PC-9 (cell line): ENCODE measurements at regions not wholly inside any gene's neighbourhood (a gene's known extent, or its start where the extent isn't known, plus 50 kb on each side); places are given as distances from the start of the nearest gene placed in this dataset.

Source experiments
- BruUV-seq: library from RNA; stranded (reverse); fragments of 400-500 nt; replicated peaks from 2 replicates; lab custom pipeline; 2021; lab: Mats Ljungman, UMichigan
- CTCF ChIA-PET: fragments of 300-600 bp; sonication (Branson Sonifier 250); formaldehyde crosslinking; loops from one replicate; lab custom pipeline; 2022; ENCODE audit warnings: antibody characterized with exemption; lab: Charles Lee
- POLR2A ChIA-PET: fragments of 300-600 bp; sonication (Branson Sonifier 250); formaldehyde crosslinking; loops from one replicate; lab custom pipeline; 2022; ENCODE audit warnings: antibody characterized with exemption; ENCODE audit not compliant: unreplicated experiment; lab: Charles Lee
- DNase-seq, 2 experiments: peaks; one replicate each; pipeline versions ENCODE4 v3.0.0 to v3.0.0-alpha.2; 2015 to 2022; ENCODE audit warnings: mixed read lengths in 1 of 2
- H2AFZ ChIP-seq: fragments of 200-600 bp; sonication (generic); 2 replicates; pipeline ENCODE4 v1.8.1; 2017; ENCODE audit warnings: antibody characterized with exemption
- H3F3A ChIP-seq: fragments of 200-600 bp; sonication (generic); 2 replicates; pipeline ENCODE4 v1.8.1; 2017; ENCODE audit warnings: antibody characterized with exemption, mild to moderate bottlenecking, low read depth; ENCODE audit not compliant: insufficient read depth
- H3K27ac ChIP-seq: fragments of 200-600 bp; sonication (generic); 2 replicates; pipeline ENCODE4 v1.6.1; 2016; ENCODE audit warnings: mixed run types
- H3K27me3 ChIP-seq: fragments of 200-600 bp; sonication (generic); 2 replicates; pipeline ENCODE4 v1.6.1; 2016; ENCODE audit warnings: low read depth, mixed run types; ENCODE audit not compliant: insufficient read depth
- H3K36me3 ChIP-seq: fragments of 200-600 bp; sonication (generic); 2 replicates; pipeline ENCODE4 v1.6.1; 2016; ENCODE audit warnings: low read depth, mixed run types
- H3K4me1 ChIP-seq: fragments of 200-600 bp; sonication (generic); replicated peaks from 2 replicates; pipeline ENCODE4 v1.6.1; 2016; ENCODE audit warnings: mixed run types; ENCODE audit not compliant: insufficient read depth
- H3K4me2 ChIP-seq: fragments of 200-600 bp; sonication (generic); 2 replicates; pipeline ENCODE4 v1.6.1; 2017; ENCODE audit warnings: mixed run types
- H3K4me3 ChIP-seq: fragments of 200-600 bp; sonication (generic); 2 replicates; pipeline ENCODE4 v1.6.1; 2016; ENCODE audit warnings: mixed run types
- H3K79me2 ChIP-seq: fragments of 200-600 bp; sonication (generic); 2 replicates; pipeline ENCODE4 v1.6.1; 2017; ENCODE audit warnings: low read depth, mixed run types
- H3K9me2 ChIP-seq: fragments of 200-600 bp; sonication (generic); 2 replicates; pipeline ENCODE4 v1.8.1; 2017; ENCODE audit warnings: mild to moderate bottlenecking; ENCODE audit not compliant: insufficient read depth
- H3K9me3 ChIP-seq: fragments of 200-600 bp; sonication (generic); 2 replicates; pipeline ENCODE4 v1.8.1; 2016; ENCODE audit warnings: low read depth; ENCODE audit not compliant: insufficient read depth
- H4K20me1 ChIP-seq: fragments of 200-600 bp; sonication (generic); 2 replicates; pipeline ENCODE4 v1.8.1; 2017; ENCODE audit not compliant: insufficient read depth
- EZH2 ChIP-seq: fragments of 200-600 bp; sonication (generic); IDR thresholded peaks from 2 replicates; pipeline ENCODE4 v1.8.0; 2017; ENCODE audit warnings: antibody characterized with exemption, low read depth
- intact Hi-C: fragments of 100-400 bp; cut with micrococcal nuclease; formaldehyde crosslinking; loops from one replicate; pipeline ENCODE4 v1.10.0; 2022; ENCODE audit not compliant: unreplicated experiment
- TF ChIP-seq, protein P1 (sequence below): fragments of 200-600 bp; sonication (generic); conservative IDR thresholded peaks from 2 replicates; pipeline ENCODE4 v1.6.1; 2017; ENCODE audit warnings: mixed run types, antibody characterized with exemption, mild to moderate bottlenecking, moderate library complexity

DNA sequence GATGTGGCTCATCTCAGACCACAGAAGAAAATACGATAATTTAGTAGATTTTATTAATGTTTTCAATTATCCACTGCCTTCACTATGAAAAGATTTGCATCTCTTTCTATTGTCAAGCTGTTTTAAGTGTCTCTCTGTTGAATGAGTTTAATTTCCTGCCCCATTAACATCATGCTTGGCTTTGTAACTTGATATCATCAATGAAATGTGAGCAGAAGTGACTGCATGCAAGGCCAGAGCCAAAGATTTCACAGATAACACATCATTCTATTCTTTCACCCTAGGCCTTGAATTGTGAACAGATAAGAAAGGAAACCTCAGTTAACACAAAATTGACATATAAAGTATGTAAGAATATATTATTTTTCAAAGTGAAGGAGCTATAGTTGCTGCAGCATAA is 986.4 kb upstream of the CDH18 start:
- no peak for TF ChIP-seq EZH2
- TF ChIP-seq, protein P1, sequence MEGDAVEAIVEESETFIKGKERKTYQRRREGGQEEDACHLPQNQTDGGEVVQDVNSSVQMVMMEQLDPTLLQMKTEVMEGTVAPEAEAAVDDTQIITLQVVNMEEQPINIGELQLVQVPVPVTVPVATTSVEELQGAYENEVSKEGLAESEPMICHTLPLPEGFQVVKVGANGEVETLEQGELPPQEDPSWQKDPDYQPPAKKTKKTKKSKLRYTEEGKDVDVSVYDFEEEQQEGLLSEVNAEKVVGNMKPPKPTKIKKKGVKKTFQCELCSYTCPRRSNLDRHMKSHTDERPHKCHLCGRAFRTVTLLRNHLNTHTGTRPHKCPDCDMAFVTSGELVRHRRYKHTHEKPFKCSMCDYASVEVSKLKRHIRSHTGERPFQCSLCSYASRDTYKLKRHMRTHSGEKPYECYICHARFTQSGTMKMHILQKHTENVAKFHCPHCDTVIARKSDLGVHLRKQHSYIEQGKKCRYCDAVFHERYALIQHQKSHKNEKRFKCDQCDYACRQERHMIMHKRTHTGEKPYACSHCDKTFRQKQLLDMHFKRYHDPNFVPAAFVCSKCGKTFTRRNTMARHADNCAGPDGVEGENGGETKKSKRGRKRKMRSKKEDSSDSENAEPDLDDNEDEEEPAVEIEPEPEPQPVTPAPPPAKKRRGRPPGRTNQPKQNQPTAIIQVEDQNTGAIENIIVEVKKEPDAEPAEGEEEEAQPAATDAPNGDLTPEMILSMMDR, result no peak
- DNase-seq, result no peak
- no peak overlapping the region for H3K4me2 ChIP-seq
- intact Hi-C loops, result loop anchor here (5.0 kb wide), 1 partner anchor 243 kb away; no protein-coding TSS in a partner anchor
- no peaks in the 10 kb centered on the region for H3F3A ChIP-seq
- no peak overlapping the region for H3K4me3 ChIP-seq
- BruUV-seq, result no TSS peak
- no peaks in the 10 kb centered on the region for H4K20me1 ChIP-seq
- POLR2A ChIA-PET, result interaction anchor here (0.6 kb wide), 1 partner anchor 117 kb away, joined by 4 read pairs; no protein-coding TSS in a partner anchor
- no peak overlapping the region for H2AFZ ChIP-seq
- no peaks in the 10 kb centered on the region for H3K79me2 ChIP-seq
- no peaks in the 10 kb centered on the region for H3K9me2 ChIP-seq
- no peaks in the 10 kb centered on the region for H3K9me3 ChIP-seq
- no peaks in the 10 kb centered on the region for H3K4me1 ChIP-seq
- CTCF ChIA-PET, result interaction anchor here (0.8 kb wide), 1 partner anchor 419 kb away, joined by 4 read pairs; no protein-coding TSS in a partner anchor
- no peak overlapping the region for H3K27ac ChIP-seq
- H3K36me3 ChIP-seq, result no peaks in the 10 kb centered on the region
- no peaks in the 10 kb centered on the region for H3K27me3 ChIP-seq

DNA sequence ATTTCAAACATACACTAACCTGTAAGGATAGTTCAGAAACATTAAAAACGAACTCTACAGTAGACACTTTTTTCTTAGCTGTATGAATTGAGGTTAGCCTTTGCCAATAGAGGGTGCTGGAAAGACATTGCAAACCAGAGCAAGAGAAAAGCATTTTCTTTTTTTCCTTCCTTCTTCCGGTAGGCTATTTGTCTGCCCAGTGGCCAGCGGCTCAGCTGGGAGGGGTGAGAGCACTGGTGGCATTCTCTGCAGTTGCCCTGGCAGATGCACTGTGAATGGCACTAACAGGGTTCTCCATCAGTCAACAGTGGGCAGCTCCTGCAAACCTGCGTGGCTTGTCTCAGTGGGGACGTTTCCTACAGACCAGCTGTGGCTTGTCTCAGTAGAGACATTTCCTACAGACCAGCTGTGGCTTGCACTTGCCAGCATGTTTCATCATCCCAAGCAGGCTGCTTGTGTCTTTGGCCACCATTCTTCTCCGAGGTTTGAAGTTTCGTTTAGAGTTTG is 984.5 kb upstream of the CDH18 start:
- Histone ChIP-seq H4K20me1 (no peaks in the 10 kb centered on the region), H3K9me3 (no peaks in the 10 kb centered on the region), H3K79me2 (no peaks in the 10 kb centered on the region), H3F3A (no peaks in the 10 kb centered on the region), H3K4me1 (no peaks in the 10 kb centered on the region), H3K4me2 (peak overlapping the region; percentile 11), H3K9me2 (no peaks in the 10 kb centered on the region), H2AFZ (no peak overlapping the region), H3K27ac (no peak overlapping the region), H3K36me3 (no peaks in the 10 kb centered on the region), H3K4me3 (no peak overlapping the region), H3K27me3 (no peaks in the 10 kb centered on the region)
- DNase-seq, result peak; percentile 43 to 68
- TF ChIP-seq EZH2, result no peak
- TF ChIP-seq, protein P1, result peak; percentile 42; the same call in 1 of the 2 replicates
- intact Hi-C loops, result loop anchor here (1.0 to 5.0 kb wide), 4 partner anchors 245 to 831 kb away; no protein-coding TSS in a partner anchor
- ChIA-PET POLR2A (no interaction called here), CTCF (interaction anchor here (0.7 to 1.7 kb wide), 4 partner anchors 9 to 487 kb away, joined by 3 to 13 read pairs (median 6); no protein-coding TSS in a partner anchor)
- BruUV-seq, result no TSS peak

DNA sequence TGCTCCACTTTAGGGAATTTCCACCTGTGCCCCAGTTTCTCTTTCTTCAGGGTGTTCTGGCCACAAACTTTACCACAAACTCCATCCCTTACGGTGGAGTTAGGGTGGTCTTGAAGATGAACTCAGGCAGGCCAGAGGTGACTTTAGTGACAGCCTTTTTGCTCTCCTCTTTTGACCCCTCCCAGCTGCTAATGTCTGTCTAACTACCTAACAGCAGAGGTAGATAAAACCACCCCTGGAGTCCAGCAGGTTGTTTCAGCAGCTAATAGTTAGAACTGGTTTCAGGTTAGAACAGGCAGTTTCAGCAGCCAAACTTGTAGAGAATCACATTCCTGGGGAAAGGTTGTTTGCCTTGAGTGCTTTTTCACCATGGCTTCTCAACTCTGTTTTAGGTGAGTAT is 971.3 kb upstream of the CDH18 start:
- H3K79me2 ChIP-seq, result no peaks in the 10 kb centered on the region
- no peaks in the 10 kb centered on the region for H3K9me2 ChIP-seq
- TF ChIP-seq EZH2, result no peak
- TF ChIP-seq, protein P1, result no peak
- no peaks in the 10 kb centered on the region for H3K4me1 ChIP-seq
- CTCF ChIA-PET, result no interaction called here
- H3K36me3 ChIP-seq, result no peaks in the 10 kb centered on the region
- POLR2A ChIA-PET, result no interaction called here
- H3K27ac ChIP-seq, result no peak overlapping the region
- no peaks in the 10 kb centered on the region for H3K9me3 ChIP-seq
- no peak overlapping the region for H3K4me2 ChIP-seq
- H4K20me1 ChIP-seq, result no peaks in the 10 kb centered on the region
- no TSS peak for BruUV-seq
- H3F3A ChIP-seq, result no peaks in the 10 kb centered on the region
- intact Hi-C loops, result no loop called here
- H3K4me3 ChIP-seq, result no peak overlapping the region
- H2AFZ ChIP-seq, result 0 out of 2 replicates have a peak overlapping the region, but pooled peaks have one; percentile 7
- no peaks in the 10 kb centered on the region for H3K27me3 ChIP-seq
- no peak for DNase-seq
